GM06990 (cell line): ENCODE measurements at regions not wholly inside any gene's neighbourhood (a gene's known extent, or its start where the extent isn't known, plus 50 kb on each side); places are given as distances from the start of the nearest gene placed in this dataset.

Source experiments
- DNase-seq: peaks from one replicate; pipeline ENCODE4 v3.0.0-alpha.2; 2011; ENCODE audit not compliant: insufficient read length; ENCODE audit errors: extremely low read depth
- H3K27me3 ChIP-seq: replicated peaks from 2 replicates; pipeline ENCODE4 v1.6.0; 2011; ENCODE audit warnings: low read length; ENCODE audit not compliant: control insufficient read depth, insufficient read depth
- H3K36me3 ChIP-seq: 2 replicates; pipeline ENCODE4 v1.5.1; 2011; ENCODE audit warnings: low read length; ENCODE audit not compliant: control insufficient read depth, insufficient read depth
- H3K4me3 ChIP-seq: replicated peaks from 2 replicates; pipeline ENCODE4 v1.5.1; 2011; ENCODE audit warnings: low read depth, mild to moderate bottlenecking, control low read depth, low read length
- CTCF ChIP-seq: IDR thresholded peaks from 2 replicates; pipeline ENCODE4 v1.5.1; 2011; ENCODE audit warnings: low read length, control low read depth, mild to moderate bottlenecking, inconsistent platforms; ENCODE audit not compliant: insufficient read depth, poor library complexity, severe bottlenecking

GRCh38 chr1:184152434-184152898, 100.9 kb downstream of the TSEN15 start:
- DNase-seq, result no peak
- no peak overlapping the region for H3K4me3 ChIP-seq
- H3K36me3 ChIP-seq, result no peaks in the 10 kb centered on the region
- TF ChIP-seq CTCF, result no peak
- peaks cover 2% of the 10 kb centered on the region; the same call in 1 of the 2 replicates for H3K27me3 ChIP-seq

GRCh38 chr1:184152974-184153373, 101.4 kb downstream of the TSEN15 start:
- no peak for TF ChIP-seq CTCF
- no peaks in the 10 kb centered on the region for H3K36me3 ChIP-seq
- H3K4me3 ChIP-seq, result no peak overlapping the region
- no peak for DNase-seq
- H3K27me3 ChIP-seq, result peaks cover 2% of the 10 kb centered on the region; the same call in 1 of the 2 replicates

- TF ChIP-seq CTCF, result no peak
- H3K4me3 ChIP-seq, result no peak overlapping the region
- peaks cover 2% of the 10 kb centered on the region; the same call in 1 of the 2 replicates for H3K27me3 ChIP-seq
- no peak for DNase-seq
- H3K36me3 ChIP-seq, result no peaks in the 10 kb centered on the region
These were observed 102.2 kb downstream of the TSEN15 start for GRCh38 chr1:184153731-184154130.

- TF ChIP-seq CTCF, result no peak
- Histone ChIP-seq H3K27me3 (peaks cover 2% of the 10 kb centered on the region; the same call in 1 of the 2 replicates), H3K36me3 (no peaks in the 10 kb centered on the region), H3K4me3 (no peak overlapping the region)
- no peak for DNase-seq
These were observed 105.2 kb downstream of the TSEN15 start for GRCh38 chr1:184156521-184157393.

- Histone ChIP-seq H3K36me3 (no peaks in the 10 kb centered on the region), H3K4me3 (no peak overlapping the region), H3K27me3 (peaks cover 2% of the 10 kb centered on the region; the same call in 1 of the 2 replicates)
- TF ChIP-seq CTCF, result no peak
- DNase-seq, result no peak
These were observed 105.8 kb downstream of the TSEN15 start for GRCh38 chr1:184157394-184157742.
